BE2C (cell line): ENCODE measurements at regions not wholly inside any gene's neighbourhood (a gene's known extent, or its start where the extent isn't known, plus 50 kb on each side); places are given as distances from the start of the nearest gene placed in this dataset.
A peak's percentile ranks its signal among the peaks of the same experiment; 100 is the strongest.

Source experiments
- DNase-seq: peaks from one replicate; pipeline ENCODE4 v3.0.0-alpha.2; 2020
- H3K27me3 ChIP-seq: fragments of 250-450 bp; sonication (Bioruptor Pico); 2 replicates; pipeline ENCODE4 v1.5.1; 2020; ENCODE audit warnings: mild to moderate bottlenecking
- H3K36me3 ChIP-seq: fragments of 250-450 bp; sonication (Bioruptor Pico); 2 replicates; pipeline ENCODE4 v1.5.1; 2020; ENCODE audit warnings: mild to moderate bottlenecking
- H3K4me1 ChIP-seq: fragments of 250-450 bp; sonication (Bioruptor Pico); 2 replicates; pipeline ENCODE4 v1.5.1; 2020
- H3K4me3 ChIP-seq: 2 replicates; pipeline ENCODE4 v1.5.1; 2011; ENCODE audit warnings: low read depth, low read length
- H3K9me3 ChIP-seq: fragments of 250-450 bp; sonication (Bioruptor Pico); 2 replicates; pipeline ENCODE4 v1.5.1; 2020
- TF ChIP-seq, protein P1 (sequence below): IDR thresholded peaks from 2 replicates; pipeline ENCODE4 v1.5.1; 2012; ENCODE audit warnings: mild to moderate bottlenecking, low read depth, low read length

DNA sequence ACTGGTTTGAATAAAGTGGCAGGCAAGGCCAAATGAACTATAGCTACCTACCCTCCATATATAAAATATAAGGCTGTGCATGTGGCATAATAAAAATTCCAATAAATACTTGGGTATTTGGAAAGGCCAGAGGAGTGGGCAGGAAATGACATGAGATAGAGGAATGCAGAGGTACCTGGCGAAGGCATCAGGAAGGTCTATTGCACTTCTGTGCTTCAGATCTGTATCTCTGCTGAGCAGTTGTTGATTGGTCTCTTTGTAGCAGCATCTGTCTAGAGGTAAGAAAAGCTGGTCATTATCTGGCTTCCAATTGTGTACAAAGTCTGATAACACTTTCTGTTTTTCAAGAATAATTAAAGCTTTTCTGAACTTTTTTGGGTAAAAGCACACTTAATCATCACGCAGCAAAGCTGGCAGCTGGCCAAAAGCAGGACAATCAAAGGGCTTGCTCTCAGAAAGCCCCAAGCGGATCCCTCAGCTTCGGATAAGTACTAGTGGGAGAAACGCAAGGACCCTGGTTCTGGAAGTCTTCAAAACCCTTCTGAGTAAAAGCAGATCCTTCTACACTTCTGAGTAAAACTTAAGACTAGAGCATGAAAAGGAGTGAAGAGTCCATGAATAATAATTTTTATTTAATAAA is 120.1 kb upstream of the TCF21 start:
- Histone ChIP-seq H3K4me3 (no peak overlapping the region), H3K36me3 (no peaks in the 10 kb centered on the region), H3K9me3 (no peaks in the 10 kb centered on the region), H3K27me3 (no peaks in the 10 kb centered on the region; the same call in 1 of the 2 replicates), H3K4me1 (no peaks in the 10 kb centered on the region)
- DNase-seq, result peak; percentile 8
- TF ChIP-seq, protein P1, sequence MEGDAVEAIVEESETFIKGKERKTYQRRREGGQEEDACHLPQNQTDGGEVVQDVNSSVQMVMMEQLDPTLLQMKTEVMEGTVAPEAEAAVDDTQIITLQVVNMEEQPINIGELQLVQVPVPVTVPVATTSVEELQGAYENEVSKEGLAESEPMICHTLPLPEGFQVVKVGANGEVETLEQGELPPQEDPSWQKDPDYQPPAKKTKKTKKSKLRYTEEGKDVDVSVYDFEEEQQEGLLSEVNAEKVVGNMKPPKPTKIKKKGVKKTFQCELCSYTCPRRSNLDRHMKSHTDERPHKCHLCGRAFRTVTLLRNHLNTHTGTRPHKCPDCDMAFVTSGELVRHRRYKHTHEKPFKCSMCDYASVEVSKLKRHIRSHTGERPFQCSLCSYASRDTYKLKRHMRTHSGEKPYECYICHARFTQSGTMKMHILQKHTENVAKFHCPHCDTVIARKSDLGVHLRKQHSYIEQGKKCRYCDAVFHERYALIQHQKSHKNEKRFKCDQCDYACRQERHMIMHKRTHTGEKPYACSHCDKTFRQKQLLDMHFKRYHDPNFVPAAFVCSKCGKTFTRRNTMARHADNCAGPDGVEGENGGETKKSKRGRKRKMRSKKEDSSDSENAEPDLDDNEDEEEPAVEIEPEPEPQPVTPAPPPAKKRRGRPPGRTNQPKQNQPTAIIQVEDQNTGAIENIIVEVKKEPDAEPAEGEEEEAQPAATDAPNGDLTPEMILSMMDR, result no peak

DNA sequence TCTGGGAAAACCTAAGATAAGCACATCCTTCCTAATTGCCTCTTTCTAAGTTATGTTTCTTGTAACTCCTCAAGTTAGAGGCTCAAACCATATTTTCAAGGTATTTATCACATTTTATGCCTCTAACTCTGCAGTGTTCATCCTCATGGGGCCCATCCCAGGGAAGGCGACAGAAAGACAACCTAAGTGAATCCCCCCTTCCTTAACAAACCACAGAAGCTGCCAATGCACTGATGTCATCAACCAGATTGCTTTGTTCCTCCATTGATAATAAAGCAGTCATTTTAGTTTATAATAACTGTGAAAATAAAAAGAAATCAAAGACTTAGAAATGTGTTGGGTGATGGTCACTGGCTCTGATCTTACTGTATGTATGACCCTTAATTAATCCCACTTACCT is 119.5 kb upstream of the TCF21 start:
- TF ChIP-seq, protein P1, result no peak
- Histone ChIP-seq H3K27me3 (no peaks in the 10 kb centered on the region; the same call in 1 of the 2 replicates), H3K4me1 (no peaks in the 10 kb centered on the region), H3K36me3 (no peaks in the 10 kb centered on the region), H3K4me3 (no peak overlapping the region), H3K9me3 (no peaks in the 10 kb centered on the region)
- DNase-seq, result no peak

DNA sequence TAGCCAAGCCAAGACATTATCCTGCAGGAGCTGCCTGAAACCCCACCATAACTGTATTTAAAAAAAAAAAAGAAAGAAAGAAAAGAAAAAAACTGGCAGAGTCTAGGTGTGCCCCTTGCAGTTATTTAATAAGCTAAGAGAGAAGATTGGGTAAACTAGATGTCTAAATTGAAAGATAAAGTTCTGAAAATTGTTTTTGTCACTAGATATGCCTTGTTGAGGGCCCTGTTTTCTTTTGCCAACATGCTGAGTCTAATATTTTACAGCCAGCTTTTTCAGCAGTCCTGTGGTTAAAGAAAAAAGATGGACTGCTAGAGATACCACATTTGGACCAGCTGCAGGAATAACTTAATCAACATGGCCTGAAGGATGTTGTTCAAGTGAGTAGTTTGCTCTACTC is 116.3 kb upstream of the TCF21 start:
- no peaks in the 10 kb centered on the region for H3K4me1 ChIP-seq
- H3K9me3 ChIP-seq, result no peaks in the 10 kb centered on the region
- H3K36me3 ChIP-seq, result no peaks in the 10 kb centered on the region
- DNase-seq, result no peak
- no peaks in the 10 kb centered on the region for H3K27me3 ChIP-seq
- TF ChIP-seq, protein P1, result no peak
- H3K4me3 ChIP-seq, result no peak overlapping the region

DNA sequence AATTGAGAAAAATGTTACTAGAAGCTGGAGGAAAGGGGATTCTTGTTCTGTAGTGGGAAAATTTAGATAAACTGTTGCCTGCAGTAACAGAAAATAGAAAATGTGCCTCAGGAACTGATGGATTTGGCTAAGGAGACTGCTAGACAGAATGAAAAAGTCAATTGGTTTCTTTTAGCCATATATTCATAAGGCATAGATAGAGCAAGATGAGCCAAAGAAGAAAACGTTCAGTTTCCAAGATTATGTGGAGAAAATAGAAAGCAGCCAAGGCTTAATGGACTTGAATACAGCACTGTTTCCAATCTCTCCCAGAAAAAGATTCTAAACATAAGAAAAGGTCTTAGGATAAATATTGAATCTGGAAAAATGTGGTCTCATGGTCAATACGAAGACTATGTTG is 115.1 kb upstream of the TCF21 start:
- Histone ChIP-seq H3K36me3 (no peaks in the 10 kb centered on the region), H3K4me3 (no peak overlapping the region), H3K4me1 (no peaks in the 10 kb centered on the region), H3K27me3 (no peaks in the 10 kb centered on the region), H3K9me3 (no peaks in the 10 kb centered on the region)
- TF ChIP-seq, protein P1, result no peak
- no peak for DNase-seq

DNA sequence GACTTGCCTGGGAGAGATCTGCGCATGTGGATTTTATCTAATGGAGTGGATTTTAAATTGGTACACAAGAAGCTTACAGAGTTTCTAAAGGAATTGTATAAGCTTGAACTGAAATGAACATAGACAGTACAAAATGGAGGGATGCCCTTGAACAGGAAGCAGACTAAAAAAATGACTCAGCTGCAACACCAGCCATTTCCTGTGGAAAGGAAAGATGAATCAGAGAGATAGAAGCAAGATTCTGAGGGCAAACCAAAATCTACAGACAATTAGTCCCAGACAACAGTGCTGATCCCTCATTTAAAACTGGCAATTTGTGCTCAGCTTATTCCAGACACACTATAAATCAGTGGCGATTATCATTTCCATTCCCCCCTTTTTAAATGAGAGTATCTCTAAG is 114.6 kb upstream of the TCF21 start:
- Histone ChIP-seq H3K9me3 (no peaks in the 10 kb centered on the region), H3K27me3 (no peaks in the 10 kb centered on the region), H3K4me1 (no peaks in the 10 kb centered on the region), H3K36me3 (no peaks in the 10 kb centered on the region), H3K4me3 (no peak overlapping the region)
- DNase-seq, result no peak
- TF ChIP-seq, protein P1, result no peak

DNA sequence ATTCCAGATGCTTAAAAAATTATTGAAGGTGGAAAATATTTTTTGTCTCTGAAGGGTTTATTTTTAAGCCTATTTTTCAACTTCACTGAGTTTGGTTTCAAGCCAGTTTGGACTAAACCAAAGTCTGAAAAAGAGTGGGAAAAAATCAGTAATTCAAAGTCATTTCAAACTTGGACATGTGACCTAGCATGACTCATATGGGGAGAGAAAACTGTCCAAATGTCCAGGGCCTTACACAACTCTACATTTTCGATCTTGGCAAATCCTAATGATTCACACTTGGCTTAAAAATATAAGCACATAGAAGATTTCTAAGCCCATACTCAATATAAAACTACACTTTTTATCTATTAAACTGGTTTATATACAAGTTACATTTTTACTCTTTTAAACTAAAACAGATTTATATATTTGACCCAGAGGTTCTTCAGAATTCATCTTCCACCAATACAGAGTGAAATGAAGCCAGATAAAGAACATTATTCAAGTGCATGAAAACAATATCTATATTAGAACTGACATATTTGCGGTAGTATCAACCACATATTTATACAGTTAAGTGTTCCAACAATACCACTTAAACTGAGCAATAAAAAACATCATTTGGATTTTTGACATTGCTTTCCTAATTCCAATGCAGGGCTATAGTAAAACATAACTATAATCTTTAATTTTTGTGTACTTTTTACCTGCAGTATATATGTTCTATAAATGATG is 110.3 kb upstream of the TCF21 start:
- peaks cover 12% of the 10 kb centered on the region; the same call in 1 of the 2 replicates for H3K27me3 ChIP-seq
- H3K36me3 ChIP-seq, result no peaks in the 10 kb centered on the region
- DNase-seq, result no peak
- no peaks in the 10 kb centered on the region for H3K9me3 ChIP-seq
- no peak overlapping the region for H3K4me3 ChIP-seq
- no peaks in the 10 kb centered on the region for H3K4me1 ChIP-seq
- TF ChIP-seq, protein P1, result no peak
